ENCODE measurements at regions not wholly inside any gene's neighbourhood (a gene's known extent, or its start where the extent isn't known, plus 50 kb on each side); places are given as distances from the start of the nearest gene placed in this dataset.

DNA sequence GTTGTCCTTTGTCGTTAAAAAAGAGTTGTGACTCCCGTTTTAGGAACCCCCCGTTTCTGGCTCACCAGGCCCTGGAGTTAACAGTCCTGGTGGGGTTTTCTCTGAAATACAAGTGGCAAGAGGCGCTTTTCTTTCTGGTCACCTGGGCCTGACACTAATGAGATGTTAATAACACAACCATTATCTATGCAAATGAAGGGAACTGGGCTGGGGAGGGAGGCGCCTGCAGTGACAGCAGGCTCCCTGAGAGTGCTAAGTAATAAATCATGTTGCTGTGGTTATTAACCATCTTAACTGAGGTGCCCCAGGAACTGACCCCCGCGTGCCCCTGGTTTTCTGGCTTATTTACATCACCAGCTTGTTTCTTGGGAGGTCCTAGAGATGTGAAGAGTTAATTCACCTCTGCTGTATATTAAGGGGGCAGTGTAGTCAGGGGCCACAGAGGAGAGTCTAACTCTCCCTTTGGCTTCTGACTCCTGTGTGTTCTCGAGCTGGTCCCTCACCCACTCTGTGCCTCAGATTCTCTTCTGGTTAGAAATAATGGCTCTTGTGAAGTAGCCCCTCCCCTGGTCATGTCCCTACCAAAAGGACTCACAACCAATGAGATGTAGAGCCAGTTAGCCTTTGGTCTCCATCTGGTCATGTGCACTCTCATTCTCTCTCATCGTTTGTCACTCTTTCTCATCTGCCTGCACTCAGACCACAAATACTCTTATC, 276.6 kb upstream of the CADM1 start:
- H3K36me3 ChIP-seq: no peaks in the 10 kb centered on the region
- TF ChIP-seq, protein P1, sequence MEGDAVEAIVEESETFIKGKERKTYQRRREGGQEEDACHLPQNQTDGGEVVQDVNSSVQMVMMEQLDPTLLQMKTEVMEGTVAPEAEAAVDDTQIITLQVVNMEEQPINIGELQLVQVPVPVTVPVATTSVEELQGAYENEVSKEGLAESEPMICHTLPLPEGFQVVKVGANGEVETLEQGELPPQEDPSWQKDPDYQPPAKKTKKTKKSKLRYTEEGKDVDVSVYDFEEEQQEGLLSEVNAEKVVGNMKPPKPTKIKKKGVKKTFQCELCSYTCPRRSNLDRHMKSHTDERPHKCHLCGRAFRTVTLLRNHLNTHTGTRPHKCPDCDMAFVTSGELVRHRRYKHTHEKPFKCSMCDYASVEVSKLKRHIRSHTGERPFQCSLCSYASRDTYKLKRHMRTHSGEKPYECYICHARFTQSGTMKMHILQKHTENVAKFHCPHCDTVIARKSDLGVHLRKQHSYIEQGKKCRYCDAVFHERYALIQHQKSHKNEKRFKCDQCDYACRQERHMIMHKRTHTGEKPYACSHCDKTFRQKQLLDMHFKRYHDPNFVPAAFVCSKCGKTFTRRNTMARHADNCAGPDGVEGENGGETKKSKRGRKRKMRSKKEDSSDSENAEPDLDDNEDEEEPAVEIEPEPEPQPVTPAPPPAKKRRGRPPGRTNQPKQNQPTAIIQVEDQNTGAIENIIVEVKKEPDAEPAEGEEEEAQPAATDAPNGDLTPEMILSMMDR (IDR thresholded peaks at IDR 0.05 in 4 of 5, conservative IDR thresholded peaks at IDR 0.05 in 1 of 5): no peak
- no peak for TF ChIP-seq POLR2A (IDR thresholded peaks at IDR 0.05)
- no peaks in the 10 kb centered on the region for H3K9me3 ChIP-seq
- intact Hi-C loops (cut with DNase I; ENCODE audit: low total_unique reads) (no loop called here), in situ Hi-C loops (cut with MboI; ENCODE audit: low sequenced_read_pairs in 4 of 4) (no loop called here)
- no peak overlapping the region for H3K27ac ChIP-seq
- H3K4me3 ChIP-seq: no peak overlapping the region
- no peaks in the 10 kb centered on the region for H3K27me3 ChIP-seq
- no peaks in the 10 kb centered on the region for H3K4me1 ChIP-seq
- DNase-seq (no peak), ATAC-seq (no peak)

DNA sequence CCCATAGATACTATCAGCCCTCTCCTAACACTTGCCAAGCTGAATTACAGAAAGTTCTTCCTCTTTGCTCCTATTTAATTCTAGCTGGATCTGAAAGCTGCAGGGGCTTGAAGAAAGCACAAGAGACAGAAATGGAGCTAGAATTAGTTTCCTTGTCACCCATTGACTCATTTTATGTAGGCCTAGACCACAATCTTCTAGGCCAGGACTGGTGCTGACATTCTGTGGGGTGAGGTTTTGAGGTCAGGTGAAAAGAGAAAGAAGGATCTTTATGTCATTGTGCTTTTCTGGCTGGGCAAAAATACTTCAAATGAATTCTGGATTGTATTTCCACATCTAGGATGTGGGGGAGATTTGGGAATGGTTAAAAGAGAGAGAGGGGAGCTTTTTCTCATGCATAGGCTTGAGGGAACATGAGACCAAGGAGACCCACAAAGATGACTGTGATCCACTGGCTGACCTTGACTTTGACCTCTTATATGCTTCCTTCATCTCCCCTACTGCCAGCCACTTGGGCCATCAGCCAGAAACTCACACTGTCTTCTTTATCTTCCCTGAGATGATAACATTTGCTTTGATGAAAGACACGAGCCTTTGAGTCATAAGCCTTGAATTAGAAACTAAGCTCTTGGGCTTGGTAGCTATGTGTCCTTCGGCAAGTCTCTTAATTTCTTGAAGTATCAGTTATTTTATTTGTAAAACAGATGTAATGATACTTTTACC, 274.9 kb upstream of the CADM1 start:
- no peak for TF ChIP-seq POLR2A (IDR thresholded peaks at IDR 0.05)
- TF ChIP-seq, protein P1 (IDR thresholded peaks at IDR 0.05 in 4 of 5, conservative IDR thresholded peaks at IDR 0.05 in 1 of 5): no peak
- H3K27ac ChIP-seq: no peak overlapping the region
- H3K9me3 ChIP-seq: no peaks in the 10 kb centered on the region
- intact Hi-C loops (cut with DNase I; ENCODE audit: low total_unique reads) (no loop called here), in situ Hi-C loops (cut with MboI; ENCODE audit: low sequenced_read_pairs in 4 of 4) (no loop called here)
- DNase-seq (no peak), ATAC-seq (no peak)
- H3K4me1 ChIP-seq: no peaks in the 10 kb centered on the region
- H3K4me3 ChIP-seq: no peak overlapping the region
- no peaks in the 10 kb centered on the region for H3K27me3 ChIP-seq
- H3K36me3 ChIP-seq: no peaks in the 10 kb centered on the region

DNA sequence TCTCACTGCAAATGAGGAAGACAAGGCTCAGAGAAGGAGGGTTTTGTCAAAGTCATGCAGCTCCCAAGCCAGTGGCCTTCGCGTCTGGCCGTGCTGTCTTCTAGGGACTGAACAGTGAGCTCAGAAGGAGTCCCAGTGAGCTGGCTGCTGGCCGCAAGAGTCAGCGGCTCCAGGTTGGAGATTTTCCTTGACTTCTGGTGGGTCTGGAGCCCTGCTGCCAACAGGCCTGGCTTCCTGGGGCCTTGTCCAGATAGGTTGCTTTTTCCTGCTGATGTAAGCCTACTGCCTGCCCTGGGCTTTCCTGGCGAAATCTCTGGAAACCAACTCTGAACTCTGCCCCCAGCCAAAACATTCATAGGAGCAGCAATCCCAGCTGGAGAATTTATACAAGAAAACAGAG, 272.7 kb upstream of the CADM1 start:
- Histone ChIP-seq H3K27ac (no peak overlapping the region), H3K4me1 (no peaks in the 10 kb centered on the region), H3K4me3 (no peak overlapping the region), H3K27me3 (no peaks in the 10 kb centered on the region), H3K36me3 (no peaks in the 10 kb centered on the region), H3K9me3 (no peaks in the 10 kb centered on the region)
- no peak for TF ChIP-seq POLR2A (IDR thresholded peaks at IDR 0.05)
- TF ChIP-seq, protein P1 (IDR thresholded peaks at IDR 0.05 in 4 of 5, conservative IDR thresholded peaks at IDR 0.05 in 1 of 5): no peak
- intact Hi-C loops (cut with DNase I; ENCODE audit: low total_unique reads): no loop called here
- ATAC-seq (no peak), DNase-seq (no peak)
- in situ Hi-C loops (cut with MboI; ENCODE audit: low sequenced_read_pairs in 4 of 4): no loop called here

DNA sequence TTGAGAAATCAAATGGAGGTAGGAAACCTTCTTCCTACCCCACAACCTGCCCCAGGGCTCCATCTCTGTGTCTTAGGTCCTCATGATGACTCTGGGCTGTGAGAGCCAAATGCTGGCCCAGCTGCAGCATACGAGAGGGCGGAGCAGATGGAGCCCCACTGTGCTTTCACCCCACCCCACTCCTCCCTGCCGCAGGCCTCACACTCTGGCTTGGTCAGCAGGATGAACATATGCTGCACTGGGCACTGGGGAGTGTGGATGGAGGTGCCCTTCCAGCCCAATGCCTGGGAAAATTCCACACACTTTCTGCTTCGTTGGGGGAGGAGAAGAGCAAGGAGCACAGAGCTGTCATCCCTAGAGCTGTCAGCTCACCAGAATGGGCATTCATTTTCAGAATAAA, 271.6 kb upstream of the CADM1 start:
- DNase-seq (no peak), ATAC-seq (no peak)
- Histone ChIP-seq H3K4me3 (no peak overlapping the region), H3K9me3 (no peaks in the 10 kb centered on the region), H3K27me3 (no peaks in the 10 kb centered on the region), H3K36me3 (no peaks in the 10 kb centered on the region), H3K27ac (no peak overlapping the region), H3K4me1 (no peaks in the 10 kb centered on the region)
- intact Hi-C loops (cut with DNase I; ENCODE audit: low total_unique reads) (no loop called here), in situ Hi-C loops (cut with MboI; ENCODE audit: low sequenced_read_pairs in 4 of 4) (no loop called here)
- no peak for TF ChIP-seq POLR2A (IDR thresholded peaks at IDR 0.05)
- TF ChIP-seq, protein P1 (IDR thresholded peaks at IDR 0.05 in 4 of 5, conservative IDR thresholded peaks at IDR 0.05 in 1 of 5): no peak

All from gastrocnemius medialis (tissue), 4 donors.